Neural progenitor cell (in vitro differentiated cells): ENCODE measurements at regions not wholly inside any gene's neighbourhood (a gene's known extent, or its start where the extent isn't known, plus 50 kb on each side); places are given as distances from the start of the nearest gene placed in this dataset.

Source experiments
- CTCF ChIP-seq: fragments of 200-600 bp; sonication (generic); IDR thresholded peaks from 2 replicates; pipeline ENCODE4 v1.5.1; 2017; ENCODE audit warnings: antibody characterized with exemption, mild to moderate bottlenecking
- EZH2phosphoT487 ChIP-seq: fragments of 200-600 bp; sonication (generic); IDR thresholded peaks from 2 replicates; pipeline ENCODE4 v1.6.1; 2017; ENCODE audit warnings: antibody characterized with exemption

DNA sequence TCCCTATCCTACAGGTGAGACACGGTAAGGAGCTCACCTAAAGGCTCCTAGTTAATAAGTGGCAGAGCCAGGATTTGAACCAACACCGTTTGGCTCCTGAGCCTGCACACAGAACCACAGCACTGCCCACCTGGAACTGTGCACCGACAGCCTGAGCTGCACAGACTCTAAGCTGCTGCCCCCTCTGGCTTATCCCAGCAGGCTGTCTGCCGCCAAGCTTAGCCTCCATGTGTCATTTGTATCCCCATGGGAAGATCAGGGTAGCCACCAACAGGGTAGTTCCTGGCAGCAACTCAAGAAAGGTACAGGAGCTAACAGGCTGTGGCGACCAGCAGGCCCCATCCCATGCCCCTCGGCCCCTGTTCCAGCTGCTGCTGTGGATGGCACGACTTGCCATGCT, 135.7 kb downstream of the LRRC30 start:
- no peak for TF ChIP-seq CTCF
- TF ChIP-seq EZH2phosphoT487 = no peak
